ENCODE measurements at regions not wholly inside any gene's neighbourhood (a gene's known extent, or its start where the extent isn't known, plus 50 kb on each side); places are given as distances from the start of the nearest gene placed in this dataset.

GRCh38 chrX:139079789-139080188 lies 368.3 kb upstream of the FGF13 start:
- TF ChIP-seq POLR2AphosphoS5 (IDR thresholded peaks at IDR 0.05; ENCODE audit: low read depth), result no peak
- TF ChIP-seq SPI1 (IDR thresholded peaks at IDR 0.05; ENCODE audit: borderline replicate concordance, low read depth), result no peak
- TF ChIP-seq CTCF (IDR thresholded peaks at IDR 0.05; ENCODE audit: insufficient read depth, low read length), result no peak

Data from HL-60 (cell line).